Right lung (tissue), 2 donors: ENCODE measurements at regions not wholly inside any gene's neighbourhood (a gene's known extent, or its start where the extent isn't known, plus 50 kb on each side); places are given as distances from the start of the nearest gene placed in this dataset.
A peak's percentile ranks its signal among the peaks of the same experiment; 100 is the strongest.

ENCODE experiments used
- DNase-seq, 2 donors: peaks; one replicate each; pipeline ENCODE4 v3.0.0-alpha.2; 2013

DNA sequence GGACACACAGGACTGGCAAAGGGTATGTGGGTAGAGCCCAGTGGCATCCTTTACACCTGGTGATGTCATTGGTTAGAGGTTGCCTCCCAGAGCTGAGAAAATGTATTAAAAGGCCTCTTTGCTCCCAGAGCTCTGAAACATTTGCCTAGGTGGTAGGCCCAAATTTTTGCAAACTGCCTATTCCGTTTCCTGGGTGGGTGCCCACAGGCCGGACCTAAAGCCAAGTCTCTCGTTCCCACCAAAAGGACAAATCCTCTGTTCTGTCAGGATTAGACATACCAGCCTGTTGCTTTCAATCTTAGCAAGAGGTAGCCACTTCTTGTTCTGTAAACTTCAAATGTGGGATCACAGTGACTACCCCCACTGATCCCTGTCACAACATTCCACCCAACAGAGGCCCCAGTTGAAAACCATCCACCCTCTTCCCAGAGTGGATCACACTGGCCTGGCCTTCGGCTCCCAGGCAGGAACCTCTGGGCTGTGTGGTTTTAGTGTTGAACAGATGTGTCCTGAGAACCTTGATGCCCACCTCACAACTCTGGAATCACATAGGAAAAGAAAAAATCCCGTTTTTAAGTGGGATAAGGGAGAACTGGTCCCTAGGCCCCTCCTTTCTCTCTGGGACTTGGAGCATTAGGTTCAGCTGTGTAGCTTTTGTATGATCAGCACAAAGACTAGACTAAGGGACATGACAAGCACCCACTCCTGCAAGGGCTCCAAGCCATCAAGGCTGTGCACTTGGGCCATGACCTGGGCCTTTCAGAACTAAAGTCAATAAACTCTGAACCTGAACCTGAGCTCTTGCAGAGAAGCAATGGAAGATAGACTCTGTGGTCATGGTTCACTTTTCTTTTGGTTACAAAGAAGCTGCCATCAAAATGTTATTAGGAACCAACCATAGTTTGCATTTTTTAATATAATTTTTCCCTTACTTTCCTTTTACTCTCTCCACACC, 211.3 kb downstream of the CYP26B1 start:
- no peak for DNase-seq

DNA sequence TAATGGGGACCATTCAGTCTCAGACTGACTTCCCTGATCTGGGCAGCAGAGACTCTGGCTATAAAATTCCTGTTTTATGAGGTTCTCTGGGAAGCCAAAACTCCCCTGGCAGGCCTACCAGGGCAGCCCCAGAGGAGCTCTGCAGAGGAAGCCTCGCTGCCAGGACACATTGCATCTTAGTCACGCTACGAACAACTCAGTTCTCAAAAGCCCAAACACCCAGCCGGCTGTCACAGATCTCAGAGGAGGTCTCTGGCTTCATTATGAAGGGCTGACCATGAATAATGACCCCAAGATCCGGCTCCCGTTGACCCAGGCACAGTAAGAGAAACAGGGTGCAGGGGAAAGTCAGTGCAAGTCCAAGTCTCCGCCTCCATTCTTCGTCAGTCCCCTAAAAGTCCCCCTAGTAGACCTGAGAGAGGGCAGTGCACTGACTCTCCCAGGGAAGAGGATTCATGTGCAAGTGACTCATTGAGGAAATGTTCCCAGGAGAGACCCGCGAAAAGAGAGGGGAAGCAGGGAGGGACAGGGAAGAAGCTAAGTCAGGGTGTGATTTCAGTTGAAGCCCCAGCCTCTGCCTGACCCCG, 212.3 kb downstream of the CYP26B1 start:
- no peak for DNase-seq

DNA sequence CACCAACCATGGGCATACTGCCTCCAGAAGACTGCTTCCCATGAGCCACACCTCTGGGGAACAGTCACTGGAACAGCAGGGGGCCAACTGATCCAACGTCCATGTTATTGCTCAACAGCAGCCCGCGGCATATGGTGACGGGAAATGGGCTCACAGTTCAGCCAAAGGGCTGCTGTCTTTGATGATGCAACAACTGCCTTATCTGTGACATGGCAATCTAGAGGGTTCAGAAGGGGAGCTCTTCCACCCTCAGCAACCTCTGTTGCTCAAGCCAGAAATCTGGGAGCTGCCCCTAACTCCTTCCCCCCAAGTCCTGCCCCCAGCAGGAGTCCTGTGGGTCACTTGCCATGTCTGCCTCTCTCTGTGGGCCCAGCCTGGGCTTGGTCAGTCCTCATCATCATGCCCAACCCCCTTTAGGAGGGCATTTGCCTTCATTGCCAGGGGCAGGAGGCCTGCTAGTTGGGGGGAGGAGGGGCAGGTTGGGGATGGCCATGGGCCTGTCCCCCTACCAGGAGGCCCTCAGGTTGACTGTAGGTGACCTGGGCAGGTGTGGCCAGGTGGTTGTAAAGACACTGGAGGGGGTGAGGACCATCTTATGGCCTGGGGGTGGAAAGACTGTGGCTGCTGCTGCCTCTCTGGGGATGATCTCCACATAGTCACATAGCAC, 212.9 kb downstream of the CYP26B1 start:
- DNase-seq = peak in 1 of 2 donors; percentile 19

DNA sequence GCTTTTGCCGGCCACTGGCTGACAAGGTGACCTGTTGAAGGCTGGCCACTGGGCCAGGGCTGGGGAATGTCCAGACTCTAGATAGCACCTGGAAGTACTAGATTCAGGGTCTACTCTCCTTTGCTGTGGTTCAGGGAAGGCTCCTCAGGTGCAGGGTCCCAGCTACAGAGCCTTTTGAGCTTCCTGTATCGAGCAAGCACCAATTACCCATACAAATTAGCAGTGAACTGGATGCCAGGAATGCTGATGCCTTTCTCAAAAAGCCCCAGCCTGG, 213.4 kb downstream of the CYP26B1 start:
- DNase-seq = no peak

DNA sequence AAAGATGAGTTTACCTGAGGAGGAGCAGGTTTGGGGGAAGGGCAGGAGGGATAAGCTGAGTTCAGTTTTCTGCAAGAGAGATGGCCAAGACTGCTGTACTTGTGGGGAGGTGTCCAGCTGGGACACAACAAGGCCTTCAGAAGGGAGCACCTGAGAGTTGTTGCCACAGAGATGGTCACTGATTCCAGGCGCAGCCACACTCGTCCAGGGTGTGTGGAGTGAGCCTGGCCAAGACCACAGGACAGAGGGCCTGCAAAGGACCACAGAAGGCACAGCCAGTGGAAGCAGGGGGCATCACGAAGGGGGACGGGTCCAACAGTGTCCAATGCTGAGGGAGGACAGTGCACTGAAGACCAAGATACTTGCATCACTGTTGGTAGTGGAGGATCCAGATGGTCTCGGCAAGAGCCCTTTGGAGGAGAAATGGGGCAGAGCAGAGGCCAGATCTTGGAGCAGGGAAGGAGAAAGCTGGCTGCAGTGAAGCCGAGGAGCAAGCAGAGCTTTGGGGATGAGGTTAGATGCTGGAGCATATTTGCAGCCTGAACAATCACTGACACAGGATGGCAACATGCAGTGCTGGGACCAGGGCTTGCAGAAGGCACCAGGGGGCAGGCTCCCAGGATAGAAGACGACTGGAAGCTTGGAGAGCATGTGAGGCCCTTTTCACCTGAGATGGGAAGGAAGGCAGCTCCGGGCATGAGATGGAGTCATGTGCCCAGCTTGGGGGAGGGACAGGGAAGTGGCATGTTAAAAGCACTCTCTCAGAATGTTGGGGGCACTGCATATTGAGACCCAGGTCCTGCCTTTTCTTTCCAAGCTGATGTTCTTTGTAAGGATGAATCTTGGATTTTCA, 214.0 kb downstream of the CYP26B1 start:
- no peak for DNase-seq

DNA sequence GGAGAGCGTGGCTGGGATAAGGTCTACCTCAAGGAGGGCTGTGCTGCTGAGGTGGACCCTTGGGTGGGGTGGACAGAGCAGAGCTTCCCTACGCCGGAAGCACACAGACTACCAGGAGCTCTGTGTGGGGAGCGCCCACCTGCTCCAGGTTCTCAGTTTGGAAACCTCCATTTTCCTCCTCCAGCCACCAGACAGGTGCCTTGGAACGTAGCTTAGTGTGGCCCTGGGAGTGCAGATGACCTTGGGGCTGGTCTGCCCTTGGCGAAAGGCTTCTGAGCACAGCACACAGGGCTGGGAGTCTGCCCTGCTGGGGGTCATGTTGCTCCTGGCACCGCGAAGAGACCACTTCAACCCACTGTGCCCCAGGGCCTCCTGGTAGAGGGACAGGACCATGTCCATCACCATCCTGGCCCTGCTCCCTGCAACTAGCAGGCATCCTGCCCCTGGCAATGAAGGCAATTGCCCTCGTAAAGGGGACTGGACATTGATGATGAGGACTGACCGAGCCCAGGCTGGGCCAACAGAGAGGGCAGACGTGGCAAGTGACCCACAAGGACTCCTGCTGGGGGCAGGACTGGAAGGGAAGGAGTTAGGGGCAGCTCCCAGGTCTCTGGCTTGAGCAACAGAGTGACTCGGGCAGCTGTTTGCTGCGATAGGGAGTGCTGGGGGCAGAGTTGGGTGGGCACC, 214.7 kb downstream of the CYP26B1 start:
- DNase-seq = no peak

DNA sequence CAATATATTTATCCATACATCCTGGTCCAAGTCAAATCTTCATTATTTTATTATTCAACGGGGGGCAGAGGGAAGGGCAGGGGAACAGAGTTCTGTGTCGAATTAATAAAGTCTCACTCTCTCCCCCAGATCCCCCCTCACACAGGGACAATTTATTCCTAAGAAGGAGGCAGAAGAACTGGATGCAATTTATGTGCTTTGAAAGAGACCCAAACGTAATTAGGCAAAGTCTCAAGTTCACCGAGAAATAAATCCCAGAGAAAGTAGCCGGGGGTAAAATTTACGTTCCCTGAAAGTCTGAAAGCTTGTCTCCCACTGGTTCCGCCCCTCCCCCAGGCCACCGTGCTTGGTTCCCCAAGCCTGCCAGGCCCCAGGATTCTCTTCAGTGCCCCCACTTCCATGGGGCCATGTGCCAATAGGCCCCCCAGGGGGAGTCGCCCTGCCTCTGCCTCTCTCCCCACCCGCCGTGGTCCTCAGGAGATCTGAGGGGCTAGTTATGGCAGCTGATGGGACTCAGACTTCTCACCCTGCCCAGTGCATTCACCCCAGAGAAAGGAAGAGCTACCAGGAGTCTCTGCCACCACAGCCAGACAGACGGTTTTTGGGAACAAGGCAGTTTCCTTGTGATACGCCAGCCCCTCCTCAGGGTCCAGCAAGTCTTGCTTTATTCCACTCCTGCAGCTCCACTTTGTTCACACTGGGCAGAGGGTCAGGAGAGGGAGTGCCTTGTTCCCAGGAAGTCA, 215.5 kb downstream of the CYP26B1 start:
- no peak for DNase-seq

DNA sequence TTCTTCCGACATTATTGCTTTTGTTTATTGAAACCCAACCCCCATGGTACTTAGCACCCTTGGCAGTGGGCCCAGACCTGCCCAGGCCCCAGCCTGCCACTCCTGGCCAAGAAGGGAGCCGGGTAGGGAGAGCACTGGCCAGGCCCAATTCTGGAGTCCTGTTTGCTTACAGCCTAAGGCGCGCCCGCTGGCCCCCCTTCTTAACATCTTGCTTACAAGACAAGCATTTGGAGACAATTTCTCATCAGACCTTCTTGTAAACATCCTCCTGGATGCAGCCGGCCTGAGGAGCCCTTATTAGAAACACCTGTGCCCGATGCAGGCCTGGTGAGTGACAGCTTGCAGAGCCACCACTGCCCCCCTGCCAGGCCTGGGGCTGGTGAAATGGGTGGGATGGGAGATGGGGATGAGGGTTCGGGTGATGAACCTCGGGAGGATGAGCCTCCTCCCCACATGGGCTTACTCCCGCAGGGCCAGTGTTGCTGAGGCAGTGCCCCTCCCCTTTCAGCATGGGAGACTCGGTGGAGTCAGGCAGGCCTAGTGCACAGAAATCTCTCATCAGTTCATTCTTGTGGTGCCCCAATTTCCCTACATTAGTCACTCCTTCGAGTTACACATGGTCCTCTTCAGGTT, 217.5 kb downstream of the CYP26B1 start:
- no peak for DNase-seq

DNA sequence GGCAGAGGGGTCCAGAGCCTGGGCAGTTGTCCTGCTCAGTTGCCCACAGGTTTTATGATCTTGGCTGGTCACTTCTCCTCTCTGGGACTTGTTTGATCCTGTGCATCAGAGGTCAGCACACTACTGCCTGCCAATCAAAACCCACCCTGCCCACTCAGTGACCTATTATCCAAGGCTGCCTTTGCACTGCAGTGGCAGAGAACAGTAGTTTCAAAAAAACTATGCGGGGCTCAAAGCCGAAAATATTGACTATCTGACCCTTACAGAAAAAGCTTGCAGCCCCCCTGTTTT, 218.2 kb downstream of the CYP26B1 start:
- DNase-seq = no peak

DNA sequence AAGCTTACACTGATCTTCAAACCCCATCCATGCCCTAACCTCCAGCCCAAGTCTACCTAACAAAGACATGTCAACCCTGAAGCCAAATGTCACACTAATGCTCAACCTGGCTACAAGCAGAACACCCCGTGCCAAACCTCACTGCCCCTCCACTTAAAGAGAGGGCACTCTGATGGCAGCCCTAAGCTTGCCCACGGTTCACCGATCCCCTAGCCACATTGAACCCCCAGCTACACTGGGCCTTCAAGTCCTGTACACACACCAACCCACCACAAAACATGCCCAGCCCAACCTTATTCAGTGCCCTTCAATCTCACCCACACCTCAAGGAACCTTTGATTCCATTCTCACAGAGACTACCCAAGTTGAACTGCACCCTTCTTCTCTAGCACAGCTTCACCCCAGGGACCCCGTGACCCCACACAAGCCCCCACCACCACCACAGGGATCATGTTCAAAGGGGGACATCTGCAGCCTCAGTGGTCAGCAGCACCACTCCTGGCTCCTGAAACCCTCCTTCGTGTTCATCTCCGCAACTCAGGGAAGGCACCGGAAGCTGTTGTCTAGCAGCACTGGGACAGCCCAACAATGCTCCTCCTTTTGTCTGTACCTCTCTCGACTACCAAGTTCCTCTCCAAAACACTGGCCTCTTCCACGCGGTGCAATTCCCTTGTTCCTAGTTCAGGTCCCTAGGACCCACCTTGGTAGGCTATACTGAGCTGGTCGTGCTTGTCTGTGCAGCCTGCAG, 218.8 kb downstream of the CYP26B1 start:
- DNase-seq = no peak

DNA sequence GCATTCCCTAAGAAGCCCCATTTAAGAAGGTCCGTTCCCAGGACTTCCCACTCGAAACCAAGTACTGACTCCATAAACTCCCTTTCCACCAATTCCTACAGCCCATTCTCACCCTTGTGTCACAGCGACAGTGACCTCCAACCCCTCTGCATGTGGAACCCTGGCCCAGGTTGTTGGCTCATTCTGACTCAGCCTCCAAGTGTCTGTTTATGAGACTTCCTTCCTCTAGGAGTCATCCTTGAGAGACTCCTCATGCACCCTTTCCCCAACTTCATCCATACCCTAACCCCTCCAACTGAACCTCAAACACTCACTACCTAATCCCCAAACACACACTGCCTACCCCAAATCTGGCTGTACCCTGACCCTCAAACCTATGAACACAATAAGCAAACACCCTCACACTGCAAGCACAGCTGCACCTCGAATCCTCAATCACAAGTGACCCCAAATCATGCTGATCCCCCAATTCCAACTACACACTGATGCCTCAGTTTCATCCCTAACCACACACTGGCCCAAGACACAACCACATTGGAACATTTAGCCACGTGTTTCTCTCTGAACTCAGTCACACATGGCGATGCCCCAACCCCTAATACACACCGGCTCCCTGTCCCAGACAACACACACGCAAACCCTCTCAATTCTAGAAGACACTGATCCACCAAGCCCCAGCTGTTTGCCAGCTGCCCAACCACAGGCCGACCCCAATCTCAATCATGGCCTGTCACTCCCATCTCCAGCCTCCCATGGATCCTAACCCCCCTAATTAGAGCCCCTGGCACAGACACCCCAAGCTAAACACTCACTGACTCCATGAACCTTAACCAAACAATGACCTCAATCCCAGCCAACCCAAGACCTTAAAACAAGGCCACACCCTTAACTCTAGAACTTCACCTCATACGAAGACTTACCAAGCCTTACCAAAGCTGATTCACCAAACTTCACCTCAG, 219.6 kb downstream of the CYP26B1 start:
- no peak for DNase-seq

DNA sequence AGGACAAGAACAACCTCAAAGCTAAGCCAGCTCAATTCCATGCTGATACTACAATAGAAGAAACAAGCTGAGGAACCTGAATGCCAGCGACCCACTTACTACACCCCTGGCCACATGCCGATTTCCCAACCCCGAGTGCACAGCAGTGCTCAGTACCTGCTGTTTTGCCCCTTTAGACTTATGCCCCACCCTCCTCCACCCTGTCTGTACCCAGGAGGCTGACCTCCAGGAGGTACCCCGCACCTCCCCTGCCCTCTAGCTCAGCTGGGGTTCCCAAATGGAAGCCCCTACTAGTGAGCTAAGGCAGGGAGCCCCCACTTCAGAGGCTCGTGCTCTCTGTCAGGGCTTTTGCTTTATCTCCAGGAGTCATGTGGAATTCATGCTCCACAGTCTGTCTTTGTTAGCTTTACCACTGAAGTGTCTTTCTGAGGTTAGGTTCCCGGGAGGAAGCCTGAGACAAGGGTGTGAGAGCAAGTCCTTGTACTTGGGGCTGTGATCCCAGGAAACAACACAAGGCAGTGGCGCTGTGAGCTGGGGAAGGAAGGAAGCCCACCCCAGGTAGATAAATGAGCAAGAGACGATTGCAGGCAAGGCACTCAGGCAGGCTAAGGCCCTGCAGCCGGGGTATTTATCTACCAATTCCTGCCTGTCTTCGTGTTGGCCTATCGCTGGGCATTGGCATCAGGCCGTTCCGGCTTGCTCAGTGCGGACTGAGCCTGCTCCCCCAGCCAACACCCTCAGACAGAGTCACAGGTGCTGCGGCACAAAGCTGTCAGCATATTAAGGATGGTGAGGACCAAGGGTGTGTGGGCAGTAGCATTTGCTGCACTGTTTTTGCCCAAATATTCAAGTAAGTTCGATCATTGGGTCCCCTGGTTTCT, 220.5 kb downstream of the CYP26B1 start:
- DNase-seq = no peak

DNA sequence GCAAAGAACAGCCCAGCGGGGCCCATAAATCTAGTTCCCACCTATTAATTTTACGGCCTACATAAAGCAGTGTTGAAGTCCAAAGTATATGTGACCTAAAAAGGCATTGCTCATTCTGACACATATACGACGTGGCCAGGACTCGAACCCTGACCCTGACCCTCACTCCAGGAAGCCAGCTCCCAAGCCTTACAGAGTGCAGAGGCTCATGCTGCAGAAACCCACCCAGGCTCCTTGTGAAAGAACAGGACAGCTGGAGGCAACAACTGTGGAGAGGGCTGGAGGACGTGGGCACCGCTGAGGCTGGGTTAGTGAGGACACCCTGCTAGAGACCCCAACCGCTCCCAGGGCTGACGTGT, 221.6 kb downstream of the CYP26B1 start:
- DNase-seq = no peak

DNA sequence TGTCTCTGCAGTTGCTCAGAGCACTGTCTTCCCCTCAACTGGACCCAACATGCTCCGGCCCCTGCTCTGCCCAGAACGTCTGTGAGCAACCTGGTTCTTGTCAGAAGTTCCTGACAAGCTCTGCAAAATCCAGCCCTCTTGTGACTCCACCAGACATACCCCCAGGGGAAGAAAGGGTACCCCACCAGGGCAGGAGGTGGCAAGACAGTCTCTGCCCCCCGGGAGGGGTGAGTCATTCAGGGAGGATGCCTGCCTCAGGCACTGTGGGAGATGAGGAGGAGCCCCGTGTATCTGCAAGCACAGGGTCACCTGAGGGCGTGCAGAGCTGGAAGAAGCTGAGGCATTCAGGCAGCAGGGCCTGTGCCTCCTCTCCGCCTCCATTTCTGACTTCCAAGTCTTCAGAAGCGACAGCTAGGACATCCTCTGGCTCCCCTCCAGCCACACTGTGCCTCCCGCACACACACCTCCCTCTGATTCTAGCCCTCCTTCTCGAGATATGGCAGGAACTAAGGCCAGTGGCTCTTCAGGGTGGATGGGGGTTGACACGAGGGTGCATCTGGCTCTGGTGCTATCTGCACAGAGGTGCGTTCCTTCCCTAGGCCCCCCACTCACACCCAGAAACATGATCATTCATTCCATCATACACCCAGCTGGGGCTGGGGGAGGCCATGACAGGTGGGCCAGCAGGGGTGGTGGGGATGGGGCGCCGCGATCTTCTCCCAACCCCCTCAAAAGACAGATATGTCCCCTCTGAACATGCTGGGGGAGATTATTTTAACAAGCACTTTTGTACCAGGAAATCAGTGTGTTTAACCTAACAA, 222.2 kb downstream of the CYP26B1 start:
- no peak for DNase-seq

DNA sequence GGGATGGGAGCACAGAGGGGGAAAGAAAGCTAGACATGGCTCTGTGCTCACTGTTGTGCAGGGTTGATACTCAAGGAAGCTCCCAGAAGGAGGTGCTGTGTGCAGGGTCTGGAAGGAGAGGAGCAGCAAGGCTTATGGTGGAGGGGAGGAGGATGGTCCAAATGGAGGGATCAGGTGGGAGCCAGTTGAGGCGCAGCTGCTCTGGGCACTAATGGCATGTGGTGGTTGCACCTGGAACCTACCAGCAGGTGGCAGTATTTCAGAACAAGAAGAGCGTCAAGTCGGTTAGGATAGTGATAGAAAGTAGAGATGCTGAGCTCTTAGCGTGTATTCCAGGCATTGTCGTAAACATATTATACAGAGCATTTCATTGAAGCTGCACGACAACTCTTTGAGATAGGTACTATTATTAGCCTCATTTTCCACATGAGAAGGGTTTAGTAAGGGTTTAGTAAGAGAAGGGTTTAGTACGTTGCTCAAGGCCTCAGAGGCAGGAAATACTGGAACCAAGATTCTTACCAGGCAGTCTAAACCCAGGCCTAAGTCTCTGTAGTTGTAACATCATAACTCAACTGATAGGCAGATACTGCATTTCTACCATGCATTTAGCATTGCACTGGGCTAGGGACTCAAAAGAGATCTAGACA, 223.7 kb downstream of the CYP26B1 start:
- DNase-seq = peak; percentile 31 to 42

DNA sequence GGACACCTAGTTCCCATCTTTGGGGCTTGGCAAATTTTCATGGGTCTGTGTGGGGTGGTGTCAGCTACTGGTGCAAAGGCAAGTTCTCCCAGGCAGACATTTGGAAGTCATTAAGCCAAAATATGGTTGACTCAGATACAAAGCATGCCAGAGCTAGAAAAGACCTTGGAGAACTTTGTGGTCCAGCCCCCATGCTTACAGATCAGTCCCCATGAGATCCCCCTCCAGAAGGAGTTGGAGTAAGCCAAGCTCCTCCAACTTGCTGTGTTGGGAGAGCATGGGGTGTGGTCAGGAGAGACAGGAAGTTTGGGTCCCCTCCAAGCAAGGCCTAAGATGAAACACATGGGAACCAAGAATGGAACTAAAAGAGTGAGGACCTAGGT, 224.5 kb downstream of the CYP26B1 start:
- no peak for DNase-seq
